Uterus (tissue), 3 donors: ENCODE measurements at regions not wholly inside any gene's neighbourhood (a gene's known extent, or its start where the extent isn't known, plus 50 kb on each side); places are given as distances from the start of the nearest gene placed in this dataset.

ENCODE experiments used
- DNase-seq, 2 donors: peaks; one replicate each; pipeline ENCODE4 v3.0.0-alpha.2; 2019 to 2020
- H3K27ac ChIP-seq, 2 donors: fragments of 200-600 bp; sonication (generic); 1 replicate in 1 of 2; 2 replicates in 1 of 2; pipeline ENCODE4 v1.5.1; 2016 to 2018
- H3K27me3 ChIP-seq, 2 donors: fragments of 200-600 bp; sonication (generic); one replicate each; pipeline ENCODE4 v1.5.1; 2018 to 2019; ENCODE audit warnings: control low read depth in 1 of 2
- H3K36me3 ChIP-seq, 2 donors: fragments of 200-600 bp; sonication (generic); one replicate each; pipeline ENCODE4 v1.5.1; 2019; ENCODE audit warnings: control low read depth in 1 of 2
- H3K4me1 ChIP-seq, 2 donors: fragments of 200-600 bp; sonication (generic); one replicate each; pipeline ENCODE4 v1.5.1; 2018 to 2019; ENCODE audit warnings: control low read depth in 1 of 2
- H3K4me3 ChIP-seq, 2 donors: fragments of 200-600 bp; sonication (generic); 1 replicate in 1 of 2; 2 replicates in 1 of 2; pipeline ENCODE4 v1.5.1; 2018 to 2019; ENCODE audit warnings: mild to moderate bottlenecking in 1 of 2
- H3K9me3 ChIP-seq, 2 donors: fragments of 200-600 bp; sonication (generic); one replicate each; pipeline ENCODE4 v1.5.1; 2019; ENCODE audit warnings: control low read depth in 1 of 2
- CTCF ChIP-seq, 4 experiments: fragments of 200-600 bp in 2 of 4; fragments of 450-650 bp in 2 of 4; sonication (generic) in 2 of 4; IDR thresholded peaks; one replicate each; pipeline ENCODE4 v1.5.1; 2016 to 2019; ENCODE audit warnings: antibody characterized with exemption in 4 of 4, mild to moderate bottlenecking in 2 of 4, moderate library complexity in 1 of 4
- POLR2A ChIP-seq, 2 donors: fragments of 450-650 bp; IDR thresholded peaks; one replicate each; pipeline ENCODE4 v1.6.1; 2016; ENCODE audit warnings: antibody characterized with exemption in 2 of 2, mild to moderate bottlenecking in 1 of 2, moderate library complexity in 1 of 2
- intact Hi-C: fragments of 100-400 bp; cut with DNase I; formaldehyde crosslinking; loops from one replicate; pipeline ENCODE4 v1.15.1; 2023; ENCODE audit warnings: low total_unique reads
- donor health status: DM: yes; HTN: yes; CAD: no.

GRCh38 chr4:125235971-125236370, 78.8 kb upstream of the FAT4 start:
- no peak for TF ChIP-seq CTCF (IDR thresholded peaks at IDR 0.05)
- no peak for TF ChIP-seq POLR2A (IDR thresholded peaks at IDR 0.05)
- intact Hi-C loops = no loop called here
- no peaks in the 10 kb centered on the region for H3K9me3 ChIP-seq
- no peak overlapping the region for H3K4me3 ChIP-seq
- no peak overlapping the region for H3K27ac ChIP-seq
- no peaks in the 10 kb centered on the region for H3K36me3 ChIP-seq
- no peaks in the 10 kb centered on the region for H3K27me3 ChIP-seq
- H3K4me1 ChIP-seq = no peaks in the 10 kb centered on the region
- DNase-seq = no peak

GRCh38 chr4:125231661-125232060, 83.1 kb upstream of the FAT4 start:
- DNase-seq = no peak
- intact Hi-C loops = no loop called here
- H3K4me1 ChIP-seq = no peaks in the 10 kb centered on the region

GRCh38 chr4:125229596-125230058, 85.1 kb upstream of the FAT4 start:
- Histone ChIP-seq H3K27ac (no peak overlapping the region), H3K36me3 (no peaks in the 10 kb centered on the region), H3K4me3 (no peak overlapping the region), H3K9me3 (no peaks in the 10 kb centered on the region), H3K4me1 (no peaks in the 10 kb centered on the region), H3K27me3 (no peaks in the 10 kb centered on the region)
- no peak for TF ChIP-seq CTCF (IDR thresholded peaks at IDR 0.05)
- TF ChIP-seq POLR2A (IDR thresholded peaks at IDR 0.05) = no peak
- no peak for DNase-seq
- intact Hi-C loops = no loop called here

More at GRCh38 chr4:125231661-125232060, 83.1 kb upstream of the FAT4 start:
- Histone ChIP-seq H3K27ac (no peak overlapping the region), H3K4me3 (no peak overlapping the region), H3K9me3 (no peaks in the 10 kb centered on the region), H3K36me3 (no peaks in the 10 kb centered on the region), H3K27me3 (no peaks in the 10 kb centered on the region)
- no peak for TF ChIP-seq POLR2A (IDR thresholded peaks at IDR 0.05)
- no peak for TF ChIP-seq CTCF (IDR thresholded peaks at IDR 0.05)

- no peak for TF ChIP-seq CTCF (IDR thresholded peaks at IDR 0.05)
- intact Hi-C loops = no loop called here
Measured at GRCh38 chr4:125225806-125226205, 88.9 kb upstream of the FAT4 start.

GRCh38 chr4:125200556-125200955, 114.2 kb upstream of the FAT4 start:
- DNase-seq = no peak
- Histone ChIP-seq H3K4me1 (no peaks in the 10 kb centered on the region), H3K36me3 (no peaks in the 10 kb centered on the region), H3K4me3 (no peak overlapping the region), H3K9me3 (no peaks in the 10 kb centered on the region), H3K27me3 (no peaks in the 10 kb centered on the region), H3K27ac (no peak overlapping the region)
- intact Hi-C loops = no loop called here
- no peak for TF ChIP-seq CTCF (IDR thresholded peaks at IDR 0.05)
- TF ChIP-seq POLR2A (IDR thresholded peaks at IDR 0.05) = no peak

More at GRCh38 chr4:125225806-125226205, 88.9 kb upstream of the FAT4 start:
- H3K4me1 ChIP-seq = no peaks in the 10 kb centered on the region
- no peaks in the 10 kb centered on the region for H3K27me3 ChIP-seq
- no peak overlapping the region for H3K27ac ChIP-seq
- no peak overlapping the region for H3K4me3 ChIP-seq
- H3K9me3 ChIP-seq = no peaks in the 10 kb centered on the region
- DNase-seq = no peak
- H3K36me3 ChIP-seq = no peaks in the 10 kb centered on the region
